ENCODE measurements at regions not wholly inside any gene's neighbourhood (a gene's known extent, or its start where the extent isn't known, plus 50 kb on each side); places are given as distances from the start of the nearest gene placed in this dataset.

GRCh38 chr2:123015186-123015585 is 1009.9 kb upstream of the CNTNAP5 start:
- Histone ChIP-seq H3K9me3 (ENCODE audit: control insufficient read depth in 1 of 2, low read length in 2 of 2) (peaks cover 2 to 6% of the 10 kb centered on the region in 2 donors), H3K4me1 (ENCODE audit: control insufficient read depth in 1 of 2, insufficient read depth in 2 of 2, low read length in 2 of 2) (no peaks in the 10 kb centered on the region), H3K4me3 (ENCODE audit: low read depth in 1 of 2, low read length in 2 of 2) (no peak overlapping the region), H3K9ac (ENCODE audit: low read depth in 1 of 2, low read length in 2 of 2) (no peak overlapping the region), H3K36me3 (ENCODE audit: control insufficient read depth in 1 of 2, insufficient read depth in 2 of 2, low read length in 2 of 2) (no peaks in the 10 kb centered on the region), H3K27me3 (ENCODE audit: control insufficient read depth in 1 of 2, insufficient read depth in 2 of 2, low read length in 2 of 2) (no peaks in the 10 kb centered on the region), H3K27ac (ENCODE audit: low read depth, low read length) (no peak overlapping the region)

- H3K4me3 ChIP-seq (ENCODE audit: low read depth in 1 of 2, low read length in 2 of 2): no peak overlapping the region
- H3K9ac ChIP-seq (ENCODE audit: low read depth in 1 of 2, low read length in 2 of 2): no peak overlapping the region
- peaks cover 5 to 6% of the 10 kb centered on the region in 2 donors for H3K9me3 ChIP-seq (ENCODE audit: control insufficient read depth in 1 of 2, low read length in 2 of 2)
Observed at GRCh38 chr2:123035541-123035940, 989.5 kb upstream of the CNTNAP5 start.

GRCh38 chr2:123036300-123036699 is 988.8 kb upstream of the CNTNAP5 start:
- H3K27ac ChIP-seq (ENCODE audit: low read depth, low read length): no peak overlapping the region
- no peak overlapping the region for H3K4me3 ChIP-seq (ENCODE audit: low read depth in 1 of 2, low read length in 2 of 2)
- peaks cover 5 to 6% of the 10 kb centered on the region in 2 donors for H3K9me3 ChIP-seq (ENCODE audit: control insufficient read depth in 1 of 2, low read length in 2 of 2)
- H3K27me3 ChIP-seq (ENCODE audit: control insufficient read depth in 1 of 2, insufficient read depth in 2 of 2, low read length in 2 of 2): no peaks in the 10 kb centered on the region
- H3K36me3 ChIP-seq (ENCODE audit: control insufficient read depth in 1 of 2, insufficient read depth in 2 of 2, low read length in 2 of 2): no peaks in the 10 kb centered on the region
- no peaks in the 10 kb centered on the region for H3K4me1 ChIP-seq (ENCODE audit: control insufficient read depth in 1 of 2, insufficient read depth in 2 of 2, low read length in 2 of 2)
- no peak overlapping the region for H3K9ac ChIP-seq (ENCODE audit: low read depth in 1 of 2, low read length in 2 of 2)

More at GRCh38 chr2:123035541-123035940, 989.5 kb upstream of the CNTNAP5 start:
- Histone ChIP-seq H3K27ac (ENCODE audit: low read depth, low read length) (no peak overlapping the region), H3K27me3 (ENCODE audit: control insufficient read depth in 1 of 2, insufficient read depth in 2 of 2, low read length in 2 of 2) (no peaks in the 10 kb centered on the region), H3K36me3 (ENCODE audit: control insufficient read depth in 1 of 2, insufficient read depth in 2 of 2, low read length in 2 of 2) (no peaks in the 10 kb centered on the region), H3K4me1 (ENCODE audit: control insufficient read depth in 1 of 2, insufficient read depth in 2 of 2, low read length in 2 of 2) (no peaks in the 10 kb centered on the region)

- Histone ChIP-seq H3K9ac (ENCODE audit: low read depth in 1 of 2, low read length in 2 of 2) (no peak overlapping the region), H3K4me1 (ENCODE audit: control insufficient read depth in 1 of 2, insufficient read depth in 2 of 2, low read length in 2 of 2) (no peaks in the 10 kb centered on the region), H3K36me3 (ENCODE audit: control insufficient read depth in 1 of 2, insufficient read depth in 2 of 2, low read length in 2 of 2) (no peaks in the 10 kb centered on the region), H3K4me3 (ENCODE audit: low read depth in 1 of 2, low read length in 2 of 2) (no peak overlapping the region), H3K9me3 (ENCODE audit: control insufficient read depth in 1 of 2, low read length in 2 of 2) (peaks cover 0 to 2% of the 10 kb centered on the region in 2 donors), H3K27me3 (ENCODE audit: control insufficient read depth in 1 of 2, insufficient read depth in 2 of 2, low read length in 2 of 2) (no peaks in the 10 kb centered on the region), H3K27ac (ENCODE audit: low read depth, low read length) (no peak overlapping the region)
Observed at GRCh38 chr2:123040506-123040905, 984.6 kb upstream of the CNTNAP5 start.

GRCh38 chr2:123043458-123043857 is 981.6 kb upstream of the CNTNAP5 start:
- no peaks in the 10 kb centered on the region for H3K27me3 ChIP-seq (ENCODE audit: control insufficient read depth in 1 of 2, insufficient read depth in 2 of 2, low read length in 2 of 2)
- no peak overlapping the region for H3K9ac ChIP-seq (ENCODE audit: low read depth in 1 of 2, low read length in 2 of 2)
- no peak overlapping the region for H3K27ac ChIP-seq (ENCODE audit: low read depth, low read length)
- no peaks in the 10 kb centered on the region for H3K36me3 ChIP-seq (ENCODE audit: control insufficient read depth in 1 of 2, insufficient read depth in 2 of 2, low read length in 2 of 2)
- peaks cover 0 to 6% of the 10 kb centered on the region in 2 donors for H3K9me3 ChIP-seq (ENCODE audit: control insufficient read depth in 1 of 2, low read length in 2 of 2)
- H3K4me1 ChIP-seq (ENCODE audit: control insufficient read depth in 1 of 2, insufficient read depth in 2 of 2, low read length in 2 of 2): no peaks in the 10 kb centered on the region
- no peak overlapping the region for H3K4me3 ChIP-seq (ENCODE audit: low read depth in 1 of 2, low read length in 2 of 2)

- Histone ChIP-seq H3K27ac (ENCODE audit: low read depth, low read length) (no peak overlapping the region), H3K4me3 (ENCODE audit: low read depth in 1 of 2, low read length in 2 of 2) (no peak overlapping the region), H3K4me1 (ENCODE audit: control insufficient read depth in 1 of 2, insufficient read depth in 2 of 2, low read length in 2 of 2) (no peaks in the 10 kb centered on the region), H3K9me3 (ENCODE audit: control insufficient read depth in 1 of 2, low read length in 2 of 2) (peaks cover 0 to 6% of the 10 kb centered on the region in 2 donors), H3K36me3 (ENCODE audit: control insufficient read depth in 1 of 2, insufficient read depth in 2 of 2, low read length in 2 of 2) (no peaks in the 10 kb centered on the region), H3K27me3 (ENCODE audit: control insufficient read depth in 1 of 2, insufficient read depth in 2 of 2, low read length in 2 of 2) (no peaks in the 10 kb centered on the region), H3K9ac (ENCODE audit: low read depth in 1 of 2, low read length in 2 of 2) (no peak overlapping the region)
Observed at GRCh38 chr2:123045713-123046112, 979.4 kb upstream of the CNTNAP5 start.

- Histone ChIP-seq H3K36me3 (ENCODE audit: control insufficient read depth in 1 of 2, insufficient read depth in 2 of 2, low read length in 2 of 2) (no peaks in the 10 kb centered on the region), H3K4me1 (ENCODE audit: control insufficient read depth in 1 of 2, insufficient read depth in 2 of 2, low read length in 2 of 2) (no peaks in the 10 kb centered on the region), H3K27ac (ENCODE audit: low read depth, low read length) (no peak overlapping the region), H3K4me3 (ENCODE audit: low read depth in 1 of 2, low read length in 2 of 2) (no peak overlapping the region), H3K9ac (ENCODE audit: low read depth in 1 of 2, low read length in 2 of 2) (no peak overlapping the region), H3K9me3 (ENCODE audit: control insufficient read depth in 1 of 2, low read length in 2 of 2) (peaks cover 0 to 6% of the 10 kb centered on the region in 2 donors), H3K27me3 (ENCODE audit: control insufficient read depth in 1 of 2, insufficient read depth in 2 of 2, low read length in 2 of 2) (no peaks in the 10 kb centered on the region)
Observed at GRCh38 chr2:123047186-123047585, 977.9 kb upstream of the CNTNAP5 start.

- Histone ChIP-seq H3K27ac (ENCODE audit: low read depth, low read length) (no peak overlapping the region), H3K4me1 (ENCODE audit: control insufficient read depth in 1 of 2, insufficient read depth in 2 of 2, low read length in 2 of 2) (no peaks in the 10 kb centered on the region), H3K36me3 (ENCODE audit: control insufficient read depth in 1 of 2, insufficient read depth in 2 of 2, low read length in 2 of 2) (no peaks in the 10 kb centered on the region), H3K4me3 (ENCODE audit: low read depth in 1 of 2, low read length in 2 of 2) (no peak overlapping the region), H3K9me3 (ENCODE audit: control insufficient read depth in 1 of 2, low read length in 2 of 2) (peaks cover 0 to 6% of the 10 kb centered on the region in 2 donors), H3K9ac (ENCODE audit: low read depth in 1 of 2, low read length in 2 of 2) (no peak overlapping the region), H3K27me3 (ENCODE audit: control insufficient read depth in 1 of 2, insufficient read depth in 2 of 2, low read length in 2 of 2) (no peaks in the 10 kb centered on the region)
Observed at GRCh38 chr2:123051136-123051535, 974.0 kb upstream of the CNTNAP5 start.

GRCh38 chr2:123061534-123061933 is 963.6 kb upstream of the CNTNAP5 start:
- Histone ChIP-seq H3K27me3 (ENCODE audit: control insufficient read depth in 1 of 2, insufficient read depth in 2 of 2, low read length in 2 of 2) (no peaks in the 10 kb centered on the region), H3K4me1 (ENCODE audit: control insufficient read depth in 1 of 2, insufficient read depth in 2 of 2, low read length in 2 of 2) (no peaks in the 10 kb centered on the region), H3K27ac (ENCODE audit: low read depth, low read length) (no peak overlapping the region), H3K9ac (ENCODE audit: low read depth in 1 of 2, low read length in 2 of 2) (no peak overlapping the region), H3K36me3 (ENCODE audit: control insufficient read depth in 1 of 2, insufficient read depth in 2 of 2, low read length in 2 of 2) (no peaks in the 10 kb centered on the region), H3K9me3 (ENCODE audit: control insufficient read depth in 1 of 2, low read length in 2 of 2) (peaks cover 0 to 10% of the 10 kb centered on the region in 2 donors), H3K4me3 (ENCODE audit: low read depth in 1 of 2, low read length in 2 of 2) (no peak overlapping the region)

- Histone ChIP-seq H3K27me3 (ENCODE audit: control insufficient read depth in 1 of 2, insufficient read depth in 2 of 2, low read length in 2 of 2) (no peaks in the 10 kb centered on the region), H3K9ac (ENCODE audit: low read depth in 1 of 2, low read length in 2 of 2) (no peak overlapping the region), H3K27ac (ENCODE audit: low read depth, low read length) (no peak overlapping the region), H3K4me3 (ENCODE audit: low read depth in 1 of 2, low read length in 2 of 2) (no peak overlapping the region), H3K4me1 (ENCODE audit: control insufficient read depth in 1 of 2, insufficient read depth in 2 of 2, low read length in 2 of 2) (no peaks in the 10 kb centered on the region), H3K36me3 (ENCODE audit: control insufficient read depth in 1 of 2, insufficient read depth in 2 of 2, low read length in 2 of 2) (no peaks in the 10 kb centered on the region), H3K9me3 (ENCODE audit: control insufficient read depth in 1 of 2, low read length in 2 of 2) (peaks cover 0 to 4% of the 10 kb centered on the region in 2 donors)
Observed at GRCh38 chr2:123073371-123073770, 951.7 kb upstream of the CNTNAP5 start.

- H3K27ac ChIP-seq (ENCODE audit: low read depth, low read length): no peak overlapping the region
- H3K9me3 ChIP-seq (ENCODE audit: control insufficient read depth in 1 of 2, low read length in 2 of 2): peaks cover 0 to 4% of the 10 kb centered on the region in 2 donors
- H3K27me3 ChIP-seq (ENCODE audit: control insufficient read depth in 1 of 2, insufficient read depth in 2 of 2, low read length in 2 of 2): no peaks in the 10 kb centered on the region
- H3K4me3 ChIP-seq (ENCODE audit: low read depth in 1 of 2, low read length in 2 of 2): no peak overlapping the region
- H3K36me3 ChIP-seq (ENCODE audit: control insufficient read depth in 1 of 2, insufficient read depth in 2 of 2, low read length in 2 of 2): no peaks in the 10 kb centered on the region
- no peaks in the 10 kb centered on the region for H3K4me1 ChIP-seq (ENCODE audit: control insufficient read depth in 1 of 2, insufficient read depth in 2 of 2, low read length in 2 of 2)
- H3K9ac ChIP-seq (ENCODE audit: low read depth in 1 of 2, low read length in 2 of 2): no peak overlapping the region
Observed at GRCh38 chr2:123073956-123074355, 951.1 kb upstream of the CNTNAP5 start.

Measured in duodenal mucosa (tissue), 2 donors.